MM.1S (cell line): ENCODE measurements at regions not wholly inside any gene's neighbourhood (a gene's known extent, or its start where the extent isn't known, plus 50 kb on each side); places are given as distances from the start of the nearest gene placed in this dataset.

Experiments
- EZH2 ChIP-seq: fragments of 300-600 bp; sonication (generic); optimal IDR thresholded peaks from 2 replicates; pipeline ENCODE3; 2017; ENCODE audit warnings: low read depth, mild to moderate bottlenecking, antibody characterized with exemption, low read length, mixed read lengths
- EZH2phosphoT487 ChIP-seq: fragments of 300-600 bp; sonication (generic); IDR thresholded peaks from 2 replicates; pipeline ENCODE4 v1.6.1; 2018; ENCODE audit warnings: antibody characterized with exemption, low read length
- TF ChIP-seq, protein P1 (sequence below): fragments of 300-600 bp; sonication (generic); IDR thresholded peaks from 2 replicates; pipeline ENCODE4 v1.5.1; 2016; ENCODE audit warnings: antibody characterized with exemption, low read length, mixed read lengths

DNA sequence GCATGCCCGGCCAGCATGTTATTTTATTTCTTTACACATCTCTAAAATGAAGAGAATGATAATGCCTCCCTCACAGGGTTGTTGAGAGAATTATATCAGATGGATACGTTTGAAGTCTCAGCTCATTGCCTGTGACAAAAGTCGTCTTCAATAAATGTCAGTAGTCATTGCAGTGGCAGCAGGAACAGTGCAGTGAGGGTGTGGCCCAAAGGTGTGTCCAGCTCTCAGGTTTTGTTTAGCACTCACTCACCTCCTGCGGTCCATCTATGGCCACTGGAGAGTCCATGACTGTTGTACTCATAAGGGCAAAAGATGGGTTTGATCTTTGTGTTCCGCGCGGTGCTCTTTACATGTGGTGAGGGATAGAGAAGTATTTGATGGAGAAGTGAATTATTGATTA lies 77.2 kb upstream of the TIAM2 start:
- TF ChIP-seq, protein P1, sequence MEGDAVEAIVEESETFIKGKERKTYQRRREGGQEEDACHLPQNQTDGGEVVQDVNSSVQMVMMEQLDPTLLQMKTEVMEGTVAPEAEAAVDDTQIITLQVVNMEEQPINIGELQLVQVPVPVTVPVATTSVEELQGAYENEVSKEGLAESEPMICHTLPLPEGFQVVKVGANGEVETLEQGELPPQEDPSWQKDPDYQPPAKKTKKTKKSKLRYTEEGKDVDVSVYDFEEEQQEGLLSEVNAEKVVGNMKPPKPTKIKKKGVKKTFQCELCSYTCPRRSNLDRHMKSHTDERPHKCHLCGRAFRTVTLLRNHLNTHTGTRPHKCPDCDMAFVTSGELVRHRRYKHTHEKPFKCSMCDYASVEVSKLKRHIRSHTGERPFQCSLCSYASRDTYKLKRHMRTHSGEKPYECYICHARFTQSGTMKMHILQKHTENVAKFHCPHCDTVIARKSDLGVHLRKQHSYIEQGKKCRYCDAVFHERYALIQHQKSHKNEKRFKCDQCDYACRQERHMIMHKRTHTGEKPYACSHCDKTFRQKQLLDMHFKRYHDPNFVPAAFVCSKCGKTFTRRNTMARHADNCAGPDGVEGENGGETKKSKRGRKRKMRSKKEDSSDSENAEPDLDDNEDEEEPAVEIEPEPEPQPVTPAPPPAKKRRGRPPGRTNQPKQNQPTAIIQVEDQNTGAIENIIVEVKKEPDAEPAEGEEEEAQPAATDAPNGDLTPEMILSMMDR, result no peak
- no peak for TF ChIP-seq EZH2phosphoT487
- TF ChIP-seq EZH2, result no peak
